WI38 (cell line): ENCODE measurements at regions not wholly inside any gene's neighbourhood (a gene's known extent, or its start where the extent isn't known, plus 50 kb on each side); places are given as distances from the start of the nearest gene placed in this dataset.

Source experiments
- H3K4me3 ChIP-seq: 2 replicates; pipeline ENCODE4 v1.5.1; 2011; ENCODE audit warnings: low read depth, mild to moderate bottlenecking, control low read depth, low read length
- CTCF ChIP-seq: IDR thresholded peaks from 2 replicates; pipeline ENCODE4 v1.5.1; 2012; ENCODE audit warnings: low read depth, mild to moderate bottlenecking, control low read depth, low read length

- no peak for TF ChIP-seq CTCF
- H3K4me3 ChIP-seq: no peak overlapping the region
Observed at GRCh38 chr13:94914895-94915294, 202.6 kb upstream of the SOX21 start.

GRCh38 chr13:94906605-94907004 lies 194.3 kb upstream of the SOX21 start:
- TF ChIP-seq CTCF: no peak
- no peak overlapping the region for H3K4me3 ChIP-seq

- no peak for TF ChIP-seq CTCF
- no peak overlapping the region for H3K4me3 ChIP-seq
Observed at GRCh38 chr13:94902722-94903407, 190.5 kb upstream of the SOX21 start.

- H3K4me3 ChIP-seq: no peak overlapping the region
- TF ChIP-seq CTCF: no peak
Observed at GRCh38 chr13:94901070-94901469, 188.7 kb upstream of the SOX21 start.

GRCh38 chr13:94896719-94897317 lies 184.5 kb upstream of the SOX21 start:
- no peak overlapping the region for H3K4me3 ChIP-seq
- TF ChIP-seq CTCF: no peak

- H3K4me3 ChIP-seq: no peak overlapping the region
- no peak for TF ChIP-seq CTCF
Observed at GRCh38 chr13:94896238-94896637, 183.9 kb upstream of the SOX21 start.

- TF ChIP-seq CTCF: no peak
Observed at GRCh38 chr13:94886191-94886590, 173.8 kb upstream of the SOX21 start.

More at GRCh38 chr13:94886191-94886590, 173.8 kb upstream of the SOX21 start:
- H3K4me3 ChIP-seq: no peak overlapping the region
